ENCODE measurements at regions not wholly inside any gene's neighbourhood (a gene's known extent, or its start where the extent isn't known, plus 50 kb on each side); places are given as distances from the start of the nearest gene placed in this dataset.

DNA sequence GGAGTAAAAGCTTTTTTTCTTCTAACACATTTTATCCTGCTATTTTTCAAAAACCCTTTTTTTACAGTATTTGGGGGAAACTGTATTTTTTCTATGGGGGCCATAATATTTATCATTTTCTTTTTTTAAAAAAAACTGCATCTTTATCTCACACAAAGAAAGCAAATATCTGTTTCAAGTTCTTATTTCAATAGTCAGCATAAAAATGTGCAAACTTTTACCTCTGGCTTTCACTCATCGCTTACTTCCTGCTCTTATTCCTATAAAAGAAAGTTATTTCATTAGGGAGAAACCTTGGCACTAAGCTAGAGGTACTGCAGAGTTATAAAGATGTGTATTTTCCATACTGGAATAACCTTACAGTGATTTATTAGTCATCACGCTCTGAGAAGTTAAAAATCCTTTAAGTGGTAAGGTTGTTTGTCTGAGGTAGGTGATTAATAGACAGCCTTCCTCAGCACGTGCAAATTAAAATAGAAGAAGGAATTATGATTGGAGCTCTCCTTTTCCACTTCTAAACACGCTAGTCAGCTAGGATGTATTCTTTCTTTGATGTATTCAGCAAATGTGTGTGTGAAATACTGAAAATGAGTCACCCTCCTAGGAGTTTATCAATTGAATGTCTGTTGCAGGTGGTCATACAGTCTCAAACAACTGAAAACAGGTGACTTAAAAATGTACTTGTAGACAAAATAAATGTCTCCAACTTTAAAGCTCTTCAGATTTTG, 461.0 kb downstream of the GXYLT1 start:
- Histone ChIP-seq H3K27ac (ENCODE audit: low read length, poor library complexity, severe bottlenecking) (no peak overlapping the region), H2BK120ac (ENCODE audit: low read depth, low read length) (no peak overlapping the region), H3K4me1 (ENCODE audit: control insufficient read depth, insufficient read depth, low read depth, low read length) (no peaks in the 10 kb centered on the region), H4K8ac (ENCODE audit: low read length) (no peak overlapping the region), H3K4me2 (ENCODE audit: low read length, poor library complexity, severe bottlenecking) (no peak overlapping the region), H4K91ac (ENCODE audit: low read length) (no peak overlapping the region), H2BK15ac (ENCODE audit: low read depth, poor library complexity, severe bottlenecking) (no peak overlapping the region), H2AK5ac (ENCODE audit: low read length, severe bottlenecking) (no peak overlapping the region), H2AFZ (ENCODE audit: low read depth, low read length) (no peak overlapping the region), H2BK12ac (ENCODE audit: low read length in 2 of 2) (no peak overlapping the region), H3K18ac (ENCODE audit: low read depth in 1 of 2, low read length in 2 of 2) (no peak overlapping the region), H3K14ac (ENCODE audit: low read length in 2 of 2) (no peak overlapping the region), H3K79me1 (replicated peaks; ENCODE audit: low read length, poor library complexity, severe bottlenecking) (no peaks in the 10 kb centered on the region), H3K9me3 (ENCODE audit: control insufficient read depth, low read length) (no peaks in the 10 kb centered on the region), H3K9ac (ENCODE audit: low read length) (no peak overlapping the region), H3K23ac (ENCODE audit: low read length in 2 of 2) (no peak overlapping the region), H3K27me3 (ENCODE audit: control insufficient read depth in 1 of 2, insufficient read depth in 1 of 2, low read length in 2 of 2) (no peaks in the 10 kb centered on the region), H2BK5ac (ENCODE audit: low read depth, low read length, poor library complexity, severe bottlenecking) (no peak overlapping the region), H3K4ac (ENCODE audit: low read depth in 1 of 2, low read length in 2 of 2) (no peak overlapping the region), H3K4me3 (ENCODE audit: insufficient read depth in 1 of 2, low read depth in 1 of 2, low read length in 2 of 2) (no peak overlapping the region), H3K36me3 (ENCODE audit: control insufficient read depth in 1 of 2, insufficient read depth in 2 of 2, low read depth in 1 of 2, low read length in 2 of 2) (no peaks in the 10 kb centered on the region)
- no peak for DNase-seq
- WGBS, result 64% methylated on average over 2 of the region's 4 CpGs

DNA sequence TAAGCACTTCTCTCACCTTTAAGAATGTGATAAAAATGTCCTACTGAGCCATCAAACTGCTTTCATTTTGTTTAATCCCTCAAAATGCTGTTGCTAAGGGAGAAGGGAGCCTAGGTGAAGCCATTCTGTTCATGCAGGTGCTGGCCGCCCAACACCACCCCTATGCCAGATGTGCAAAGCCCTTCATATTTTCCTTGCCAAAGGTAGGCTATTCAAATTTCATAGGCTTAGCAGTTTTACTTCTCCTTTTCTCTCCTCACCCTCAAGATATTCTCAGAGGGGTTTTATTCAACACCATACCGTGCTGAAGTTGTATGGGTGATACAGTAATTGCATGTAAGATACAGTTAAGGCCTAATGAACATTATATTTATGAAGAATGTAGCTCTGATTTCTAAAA, 461.7 kb downstream of the GXYLT1 start:
- no peak overlapping the region for H2BK120ac ChIP-seq (ENCODE audit: low read depth, low read length)
- H3K4me2 ChIP-seq (ENCODE audit: low read length, poor library complexity, severe bottlenecking), result no peak overlapping the region
- H2BK5ac ChIP-seq (ENCODE audit: low read depth, low read length, poor library complexity, severe bottlenecking), result no peak overlapping the region
- H3K27ac ChIP-seq (ENCODE audit: low read length, poor library complexity, severe bottlenecking), result no peak overlapping the region
- H3K23ac ChIP-seq (ENCODE audit: low read length in 2 of 2), result no peak overlapping the region
- no peak overlapping the region for H4K91ac ChIP-seq (ENCODE audit: low read length)
- no peak overlapping the region for H2BK15ac ChIP-seq (ENCODE audit: low read depth, poor library complexity, severe bottlenecking)
- no peak overlapping the region for H3K4me3 ChIP-seq (ENCODE audit: insufficient read depth in 1 of 2, low read depth in 1 of 2, low read length in 2 of 2)
- no peak overlapping the region for H2AK5ac ChIP-seq (ENCODE audit: low read length, severe bottlenecking)
- no peaks in the 10 kb centered on the region for H3K9me3 ChIP-seq (ENCODE audit: control insufficient read depth, low read length)
- H3K14ac ChIP-seq (ENCODE audit: low read length in 2 of 2), result no peak overlapping the region
- H3K36me3 ChIP-seq (ENCODE audit: control insufficient read depth in 1 of 2, insufficient read depth in 2 of 2, low read depth in 1 of 2, low read length in 2 of 2), result no peaks in the 10 kb centered on the region
- no peaks in the 10 kb centered on the region for H3K4me1 ChIP-seq (ENCODE audit: control insufficient read depth, insufficient read depth, low read depth, low read length)
- no peak overlapping the region for H2BK12ac ChIP-seq (ENCODE audit: low read length in 2 of 2)
- no peaks in the 10 kb centered on the region for H3K27me3 ChIP-seq (ENCODE audit: control insufficient read depth in 1 of 2, insufficient read depth in 1 of 2, low read length in 2 of 2)
- DNase-seq, result no peak
- no peak overlapping the region for H3K9ac ChIP-seq (ENCODE audit: low read length)
- H3K4ac ChIP-seq (ENCODE audit: low read depth in 1 of 2, low read length in 2 of 2), result no peak overlapping the region
- no peaks in the 10 kb centered on the region for H3K79me1 ChIP-seq (replicated peaks; ENCODE audit: low read length, poor library complexity, severe bottlenecking)
- no CpG with 5 or more reads among the region's 2 CpGs for WGBS
- H2AFZ ChIP-seq (ENCODE audit: low read depth, low read length), result no peak overlapping the region
- H4K8ac ChIP-seq (ENCODE audit: low read length), result no peak overlapping the region
- no peak overlapping the region for H3K18ac ChIP-seq (ENCODE audit: low read depth in 1 of 2, low read length in 2 of 2)

GRCh38 chr12:41681898-41682297, 462.8 kb downstream of the GXYLT1 start:
- no peaks in the 10 kb centered on the region for H3K9me3 ChIP-seq (ENCODE audit: control insufficient read depth, low read length)
- H3K18ac ChIP-seq (ENCODE audit: low read depth in 1 of 2, low read length in 2 of 2), result no peak overlapping the region
- H2BK12ac ChIP-seq (ENCODE audit: low read length in 2 of 2), result no peak overlapping the region
- no peak overlapping the region for H3K14ac ChIP-seq (ENCODE audit: low read length in 2 of 2)
- no peak overlapping the region for H2AK5ac ChIP-seq (ENCODE audit: low read length, severe bottlenecking)
- H2BK120ac ChIP-seq (ENCODE audit: low read depth, low read length), result no peak overlapping the region
- no peak overlapping the region for H4K91ac ChIP-seq (ENCODE audit: low read length)
- H2AFZ ChIP-seq (ENCODE audit: low read depth, low read length), result no peak overlapping the region
- no peak overlapping the region for H2BK15ac ChIP-seq (ENCODE audit: low read depth, poor library complexity, severe bottlenecking)
- H3K4me3 ChIP-seq (ENCODE audit: insufficient read depth in 1 of 2, low read depth in 1 of 2, low read length in 2 of 2), result no peak overlapping the region
- no peak overlapping the region for H3K27ac ChIP-seq (ENCODE audit: low read length, poor library complexity, severe bottlenecking)
- no peak overlapping the region for H3K4ac ChIP-seq (ENCODE audit: low read depth in 1 of 2, low read length in 2 of 2)
- no peaks in the 10 kb centered on the region for H3K79me1 ChIP-seq (replicated peaks; ENCODE audit: low read length, poor library complexity, severe bottlenecking)
- no peak overlapping the region for H3K4me2 ChIP-seq (ENCODE audit: low read length, poor library complexity, severe bottlenecking)
- DNase-seq, result no peak
- H3K4me1 ChIP-seq (ENCODE audit: control insufficient read depth, insufficient read depth, low read depth, low read length), result no peaks in the 10 kb centered on the region
- H3K9ac ChIP-seq (ENCODE audit: low read length), result no peak overlapping the region
- no peaks in the 10 kb centered on the region for H3K27me3 ChIP-seq (ENCODE audit: control insufficient read depth in 1 of 2, insufficient read depth in 1 of 2, low read length in 2 of 2)
- H3K36me3 ChIP-seq (ENCODE audit: control insufficient read depth in 1 of 2, insufficient read depth in 2 of 2, low read depth in 1 of 2, low read length in 2 of 2), result no peaks in the 10 kb centered on the region
- no peak overlapping the region for H2BK5ac ChIP-seq (ENCODE audit: low read depth, low read length, poor library complexity, severe bottlenecking)
- no peak overlapping the region for H4K8ac ChIP-seq (ENCODE audit: low read length)
- H3K23ac ChIP-seq (ENCODE audit: low read length in 2 of 2), result no peak overlapping the region
- 85% methylated on average over 2 of the region's 3 CpGs for WGBS

GRCh38 chr12:41680155-41680554, 464.5 kb downstream of the GXYLT1 start:
- Histone ChIP-seq H3K36me3 (ENCODE audit: control insufficient read depth in 1 of 2, insufficient read depth in 2 of 2, low read depth in 1 of 2, low read length in 2 of 2) (no peaks in the 10 kb centered on the region), H3K14ac (ENCODE audit: low read length in 2 of 2) (no peak overlapping the region), H3K27ac (ENCODE audit: low read length, poor library complexity, severe bottlenecking) (no peak overlapping the region), H2AK5ac (ENCODE audit: low read length, severe bottlenecking) (no peak overlapping the region), H3K9me3 (ENCODE audit: control insufficient read depth, low read length) (no peaks in the 10 kb centered on the region), H2BK120ac (ENCODE audit: low read depth, low read length) (no peak overlapping the region), H2BK5ac (ENCODE audit: low read depth, low read length, poor library complexity, severe bottlenecking) (no peak overlapping the region), H3K27me3 (ENCODE audit: control insufficient read depth in 1 of 2, insufficient read depth in 1 of 2, low read length in 2 of 2) (no peaks in the 10 kb centered on the region), H3K18ac (ENCODE audit: low read depth in 1 of 2, low read length in 2 of 2) (no peak overlapping the region), H3K4ac (ENCODE audit: low read depth in 1 of 2, low read length in 2 of 2) (no peak overlapping the region), H3K79me1 (replicated peaks; ENCODE audit: low read length, poor library complexity, severe bottlenecking) (no peaks in the 10 kb centered on the region), H2BK12ac (ENCODE audit: low read length in 2 of 2) (no peak overlapping the region), H2BK15ac (ENCODE audit: low read depth, poor library complexity, severe bottlenecking) (no peak overlapping the region), H3K23ac (ENCODE audit: low read length in 2 of 2) (no peak overlapping the region), H2AFZ (ENCODE audit: low read depth, low read length) (no peak overlapping the region), H4K8ac (ENCODE audit: low read length) (no peak overlapping the region), H3K4me1 (ENCODE audit: control insufficient read depth, insufficient read depth, low read depth, low read length) (no peaks in the 10 kb centered on the region), H3K4me3 (ENCODE audit: insufficient read depth in 1 of 2, low read depth in 1 of 2, low read length in 2 of 2) (no peak overlapping the region), H3K4me2 (ENCODE audit: low read length, poor library complexity, severe bottlenecking) (no peak overlapping the region), H3K9ac (ENCODE audit: low read length) (no peak overlapping the region), H4K91ac (ENCODE audit: low read length) (no peak overlapping the region)
- WGBS, result 90% methylated on average over 1 of the region's 1 CpG
- DNase-seq, result no peak

Data from mesenchymal stem cell (in vitro differentiated cells and primary cell).